Right cardiac atrium (tissue), 5 donors: ENCODE measurements at regions not wholly inside any gene's neighbourhood (a gene's known extent, or its start where the extent isn't known, plus 50 kb on each side); places are given as distances from the start of the nearest gene placed in this dataset.

Experiments
- ATAC-seq, 2 donors: fragments of 200-7000 bp; cut with Tn5 transposase; one replicate each; pipeline versions ENCODE4 v1.8.0 to v1.9.1; 2020; ENCODE audit warnings: moderate library complexity in 2 of 2, mild to moderate bottlenecking in 1 of 2
- DNase-seq, 3 donors: peaks; one replicate each; pipeline ENCODE4 v3.0.0-alpha.2; 2020
- H3K27ac ChIP-seq: one replicate; pipeline ENCODE4 v1.5.1; 2013; ENCODE audit warnings: mild to moderate bottlenecking, low read length, control low read depth, moderate library complexity
- H3K27me3 ChIP-seq: one replicate; pipeline ENCODE4 v1.6.1; 2013; ENCODE audit not compliant: control insufficient read depth, insufficient read depth
- H3K4me1 ChIP-seq: one replicate; pipeline ENCODE4 v1.6.1; 2013; ENCODE audit warnings: low read length; ENCODE audit not compliant: control insufficient read depth, insufficient read depth
- H3K4me3 ChIP-seq: one replicate; pipeline ENCODE4 v1.5.1; 2013; ENCODE audit warnings: low read length, control low read depth
- H3K9me3 ChIP-seq: one replicate; pipeline ENCODE4 v1.6.1; 2013; ENCODE audit warnings: low read length; ENCODE audit not compliant: control insufficient read depth
- WGBS: extraction: QIAGEN DNeasy Blood & Tissue Kit; methylation state at CpG from one replicate; pipeline ENCODE4 v1.1.7; 2013; 5-methylcytosine and 5-hydroxymethylcytosine counted together
- intact Hi-C, 4 donors: fragments of 100-400 bp; cut with DNase I; formaldehyde crosslinking; loops; one replicate each; pipeline versions ENCODE4 v1.11.0 to v1.14.0; 2022 to 2023
- donor health status: healthy with polysubstance abuse.
- donor health status: DM: no; HTN: yes; CAD: no.
- donor health status: DM: no; HTN: no; CAD: no.
- donor health status: DM: no; HTN: yes; CAD: no; lungs with severe emphysema.
- donor health status: DM: yes; HTN: yes; CAD: no.

DNA sequence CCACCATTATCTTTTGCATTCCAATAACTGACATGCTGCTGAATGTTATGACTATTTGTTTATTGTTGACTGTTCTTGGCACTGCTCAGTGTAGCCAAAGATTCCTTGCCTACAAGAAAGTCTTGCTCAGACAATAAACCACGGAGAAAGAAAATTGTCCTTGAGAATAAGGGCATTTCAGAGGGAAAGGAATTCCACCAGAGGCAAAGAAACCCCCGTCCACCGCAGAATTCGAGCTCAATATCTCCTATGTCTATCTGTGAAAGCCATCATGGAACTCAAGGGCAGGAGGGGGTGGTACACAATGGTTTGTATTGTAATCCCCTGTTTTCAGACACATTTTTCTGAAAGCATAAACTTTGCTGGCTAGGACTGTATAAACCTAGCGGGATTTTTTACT lies 70.3 kb upstream of the ADAMTS16 start:
- intact Hi-C loops, result no loop called here
- H3K27ac ChIP-seq, result no peak overlapping the region
- ATAC-seq, result no peak
- H3K27me3 ChIP-seq, result no peaks in the 10 kb centered on the region
- DNase-seq, result no peak
- 63% methylated on average over 5 of the region's 5 CpGs for WGBS
- no peaks in the 10 kb centered on the region for H3K4me1 ChIP-seq
- H3K4me3 ChIP-seq, result no peak overlapping the region
- H3K9me3 ChIP-seq, result no peaks in the 10 kb centered on the region

DNA sequence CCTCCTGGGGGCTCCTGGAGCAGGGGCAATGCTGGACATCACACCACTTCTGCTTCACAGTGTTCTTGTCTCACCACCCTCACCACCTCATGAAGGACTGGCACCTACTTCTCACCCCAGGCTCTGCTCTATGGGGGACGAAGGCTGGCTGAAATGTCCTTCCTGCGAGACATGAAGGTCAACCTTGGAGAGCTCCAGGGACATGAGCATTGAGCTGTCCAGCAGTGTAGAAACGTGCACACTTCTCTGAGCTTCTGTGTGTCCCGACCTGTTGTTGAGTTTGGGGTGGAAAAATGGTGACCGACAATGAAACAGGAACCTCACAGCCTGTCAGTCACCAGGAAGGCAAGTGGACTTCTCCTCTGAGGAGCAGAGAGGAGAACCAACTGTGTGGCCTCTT lies 68.6 kb upstream of the ADAMTS16 start:
- ATAC-seq (no peak), DNase-seq (no peak)
- Histone ChIP-seq H3K27ac (no peak overlapping the region), H3K4me3 (no peak overlapping the region), H3K4me1 (no peaks in the 10 kb centered on the region), H3K27me3 (no peaks in the 10 kb centered on the region), H3K9me3 (no peaks in the 10 kb centered on the region)
- WGBS, result 74% methylated on average over 5 of the region's 5 CpGs
- intact Hi-C loops, result no loop called here

GRCh38 chr5:5077236-5077635 lies 62.9 kb upstream of the ADAMTS16 start:
- intact Hi-C loops, result no loop called here
- Histone ChIP-seq H3K4me3 (no peak overlapping the region), H3K9me3 (peaks cover 2% of the 10 kb centered on the region), H3K4me1 (no peaks in the 10 kb centered on the region), H3K27ac (no peak overlapping the region), H3K27me3 (no peaks in the 10 kb centered on the region)
- no peak for ATAC-seq
- no peak for DNase-seq
- WGBS, result 56% methylated on average over 1 of the region's 1 CpG

- DNase-seq, result no peak
- no peak overlapping the region for H3K4me3 ChIP-seq
- intact Hi-C loops, result no loop called here
- ATAC-seq, result no peak
- H3K27ac ChIP-seq, result no peak overlapping the region
- WGBS, result 51% methylated on average over 9 of the region's 9 CpGs
- H3K27me3 ChIP-seq, result no peaks in the 10 kb centered on the region
- H3K9me3 ChIP-seq, result peaks cover 2% of the 10 kb centered on the region
- no peaks in the 10 kb centered on the region for H3K4me1 ChIP-seq
Measured at GRCh38 chr5:5078009-5078897, 61.9 kb upstream of the ADAMTS16 start.

GRCh38 chr5:5079876-5080275 lies 60.3 kb upstream of the ADAMTS16 start:
- peaks cover 2% of the 10 kb centered on the region for H3K9me3 ChIP-seq
- intact Hi-C loops, result no loop called here
- WGBS, result 75% methylated on average over 5 of the region's 5 CpGs
- no peak overlapping the region for H3K27ac ChIP-seq
- H3K4me1 ChIP-seq, result no peaks in the 10 kb centered on the region
- no peak overlapping the region for H3K4me3 ChIP-seq
- H3K27me3 ChIP-seq, result no peaks in the 10 kb centered on the region
- DNase-seq (no peak), ATAC-seq (no peak)

DNA sequence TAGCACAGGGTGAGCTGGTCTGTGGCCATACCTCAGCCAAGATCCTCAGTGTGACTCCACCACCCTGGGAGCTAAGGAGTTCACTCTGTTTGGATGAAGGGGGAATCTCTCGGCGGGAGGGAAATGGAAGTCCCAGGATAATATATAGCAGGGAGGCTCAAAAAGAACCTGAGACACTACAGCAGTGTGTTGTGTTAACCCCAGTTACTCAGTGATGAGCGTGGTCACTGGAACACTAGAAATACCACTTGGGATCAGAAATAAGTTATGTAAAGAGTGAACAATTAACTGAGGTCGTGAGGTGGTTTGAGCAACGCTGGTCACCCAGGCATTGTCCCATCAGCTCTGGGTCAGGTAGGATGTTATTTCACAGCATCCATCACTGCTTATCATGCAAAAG lies 59.3 kb upstream of the ADAMTS16 start:
- Histone ChIP-seq H3K27ac (no peak overlapping the region), H3K4me3 (no peak overlapping the region), H3K27me3 (no peaks in the 10 kb centered on the region), H3K9me3 (peaks cover 2% of the 10 kb centered on the region), H3K4me1 (no peaks in the 10 kb centered on the region)
- intact Hi-C loops, result no loop called here
- ATAC-seq (no peak), DNase-seq (no peak)
- WGBS, result 71% methylated on average over 5 of the region's 5 CpGs

DNA sequence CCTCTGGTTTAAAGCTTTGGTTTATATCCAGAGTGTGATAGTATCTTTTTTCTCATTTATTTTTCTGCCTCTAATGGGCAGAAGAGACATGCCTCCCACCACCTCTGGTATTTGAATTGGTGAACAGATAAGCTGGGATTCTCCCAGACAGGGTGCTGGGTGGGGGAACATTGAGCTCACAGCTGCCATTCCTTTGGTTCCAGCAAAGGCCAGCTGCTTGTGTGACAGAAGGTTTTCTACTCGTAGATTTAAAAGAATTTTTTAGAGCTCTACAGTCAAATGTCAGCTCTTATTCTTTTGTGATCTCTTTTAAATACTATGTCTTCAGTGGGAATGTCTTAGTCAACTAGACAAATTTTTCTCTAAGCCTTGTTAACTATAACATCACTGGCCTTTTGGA lies 54.7 kb upstream of the ADAMTS16 start:
- DNase-seq (no peak), ATAC-seq (no peak)
- no peaks in the 10 kb centered on the region for H3K9me3 ChIP-seq
- 26% methylated on average over 1 of the region's 1 CpG for WGBS
- H3K27me3 ChIP-seq, result no peaks in the 10 kb centered on the region
- H3K27ac ChIP-seq, result no peak overlapping the region
- no peak overlapping the region for H3K4me3 ChIP-seq
- intact Hi-C loops, result no loop called here
- H3K4me1 ChIP-seq, result no peaks in the 10 kb centered on the region

DNA sequence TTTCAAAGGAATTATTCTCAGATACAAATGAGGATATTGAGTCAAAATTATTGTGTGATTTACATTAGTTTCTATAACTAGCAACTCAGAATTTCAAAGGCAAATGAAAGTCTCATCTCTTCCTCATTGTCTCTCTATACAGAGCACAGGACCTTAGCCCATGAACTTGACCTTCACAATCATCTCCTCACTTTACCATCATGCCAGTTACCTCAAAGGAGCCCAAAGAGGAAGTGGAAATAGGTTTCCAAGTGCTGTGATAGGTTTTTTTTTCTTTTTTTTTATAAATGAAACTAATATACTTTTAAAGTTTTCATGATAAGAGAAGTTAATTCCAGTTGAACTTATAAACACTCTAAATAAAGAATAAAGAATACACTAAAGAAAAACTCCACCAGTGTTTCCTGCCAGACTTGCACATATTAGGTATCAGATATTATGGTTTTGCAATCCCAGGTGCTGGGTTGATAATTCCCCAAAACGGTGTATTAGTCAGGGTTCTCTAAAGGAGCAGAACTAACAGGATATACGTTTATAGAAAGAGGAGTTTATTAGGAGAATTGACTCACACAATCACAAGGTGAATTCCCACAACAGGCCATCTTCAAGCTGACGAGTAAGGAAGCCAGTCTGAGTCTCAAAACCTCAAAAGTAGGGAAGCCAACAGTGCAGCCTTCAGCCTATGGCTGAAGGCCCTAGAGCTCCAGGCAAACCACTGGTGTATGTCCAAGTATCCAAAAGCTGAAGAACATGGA lies 50.1 kb upstream of the ADAMTS16 start:
- WGBS, result 67% methylated on average over 3 of the region's 3 CpGs
- no peak overlapping the region for H3K27ac ChIP-seq
- intact Hi-C loops, result no loop called here
- ATAC-seq (no peak), DNase-seq (no peak)
- peaks cover 2% of the 10 kb centered on the region for H3K9me3 ChIP-seq
- H3K4me1 ChIP-seq, result no peaks in the 10 kb centered on the region
- no peak overlapping the region for H3K4me3 ChIP-seq
- no peaks in the 10 kb centered on the region for H3K27me3 ChIP-seq
